Bronchial epithelial cell (primary cell): ENCODE measurements at regions not wholly inside any gene's neighbourhood (a gene's known extent, or its start where the extent isn't known, plus 50 kb on each side); places are given as distances from the start of the nearest gene placed in this dataset.
A peak's percentile ranks its signal among the peaks of the same experiment; 100 is the strongest.

ENCODE experiments used
- DNase-seq: peaks from one replicate; pipeline ENCODE4 v3.0.0-alpha.2; 2010; ENCODE audit warnings: low read depth
- FAIRE-seq: peaks from 2 replicates; lab custom pipeline; 2011; peaks lifted over from hg19 to GRCh38; lab: Jason Lieb, UNC
- H3K27me3 ChIP-seq: 2 replicates; pipeline ENCODE4 v1.5.1; 2011; ENCODE audit warnings: low read length; ENCODE audit not compliant: control insufficient read depth, insufficient read depth
- H3K36me3 ChIP-seq: 2 replicates; pipeline ENCODE4 v1.5.1; 2011; ENCODE audit warnings: low read length; ENCODE audit not compliant: control insufficient read depth, insufficient read depth
- H3K4me3 ChIP-seq: 2 replicates; pipeline ENCODE4 v1.5.1; 2011; ENCODE audit warnings: mild to moderate bottlenecking, low read depth, low read length, control low read depth
- CTCF ChIP-seq: IDR thresholded peaks from 2 replicates; pipeline ENCODE4 v1.5.1; 2011; ENCODE audit warnings: mild to moderate bottlenecking, moderate library complexity, low read length, control low read depth, inconsistent platforms; ENCODE audit not compliant: insufficient read depth, severe bottlenecking

- FAIRE-seq (no peak), DNase-seq (no peak)
- Histone ChIP-seq H3K4me3 (no peak overlapping the region), H3K36me3 (no peaks in the 10 kb centered on the region), H3K27me3 (no peaks in the 10 kb centered on the region)
- TF ChIP-seq CTCF: no peak
Measured at GRCh38 chr11:45543081-45543480, 122.3 kb downstream of the CHST1 start.

- DNase-seq (no peak), FAIRE-seq (no peak)
- H3K4me3 ChIP-seq: no peak overlapping the region
- H3K27me3 ChIP-seq: no peaks in the 10 kb centered on the region
- TF ChIP-seq CTCF: no peak
- no peaks in the 10 kb centered on the region for H3K36me3 ChIP-seq
Measured at GRCh38 chr11:45541693-45542434, 123.6 kb downstream of the CHST1 start.

GRCh38 chr11:45538939-45539338 lies 126.5 kb downstream of the CHST1 start:
- Histone ChIP-seq H3K27me3 (no peaks in the 10 kb centered on the region), H3K36me3 (no peaks in the 10 kb centered on the region), H3K4me3 (no peak overlapping the region)
- no peak for DNase-seq
- FAIRE-seq: no peak
- no peak for TF ChIP-seq CTCF

DNA sequence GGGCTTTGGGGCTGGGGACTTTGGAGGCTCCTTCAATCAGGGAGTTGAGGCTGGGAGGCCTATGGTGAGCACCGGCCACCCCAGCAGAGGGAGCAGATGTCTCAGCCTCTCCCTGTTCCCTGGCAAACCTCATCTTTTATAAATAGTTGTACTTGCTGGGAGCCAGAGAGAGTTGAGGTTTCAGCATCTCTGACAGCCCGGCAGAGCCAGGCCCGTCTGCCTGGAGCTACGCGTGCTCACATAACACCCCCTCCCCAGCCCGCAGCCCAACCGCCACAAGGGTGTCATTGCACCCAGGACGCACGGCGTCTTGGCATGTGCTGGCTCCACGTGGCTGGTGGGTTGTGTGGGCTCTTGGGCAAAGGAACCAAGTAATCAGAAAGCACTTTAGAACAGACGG lies 127.1 kb downstream of the CHST1 start:
- no peak for TF ChIP-seq CTCF
- FAIRE-seq (no peak), DNase-seq (no peak)
- H3K36me3 ChIP-seq: no peaks in the 10 kb centered on the region
- no peak overlapping the region for H3K4me3 ChIP-seq
- no peaks in the 10 kb centered on the region for H3K27me3 ChIP-seq

- no peaks in the 10 kb centered on the region for H3K27me3 ChIP-seq
- TF ChIP-seq CTCF: no peak
- DNase-seq (peak; percentile 23), FAIRE-seq (no peak)
- H3K36me3 ChIP-seq: no peaks in the 10 kb centered on the region
- H3K4me3 ChIP-seq: no peak overlapping the region
Measured at GRCh38 chr11:45537614-45538013, 127.8 kb downstream of the CHST1 start.

- Histone ChIP-seq H3K4me3 (no peak overlapping the region), H3K36me3 (no peaks in the 10 kb centered on the region), H3K27me3 (no peaks in the 10 kb centered on the region)
- no peak for TF ChIP-seq CTCF
- no peak for FAIRE-seq
- DNase-seq: no peak
Measured at GRCh38 chr11:45535033-45535432, 130.4 kb downstream of the CHST1 start.
